ENCODE measurements at regions not wholly inside any gene's neighbourhood (a gene's known extent, or its start where the extent isn't known, plus 50 kb on each side); places are given as distances from the start of the nearest gene placed in this dataset.
"Not testable (repeated sequence)": the region's sequence is repeated elsewhere in the genome, so short reads cannot be mapped to it uniquely, and the experiment has no call there.

DNA sequence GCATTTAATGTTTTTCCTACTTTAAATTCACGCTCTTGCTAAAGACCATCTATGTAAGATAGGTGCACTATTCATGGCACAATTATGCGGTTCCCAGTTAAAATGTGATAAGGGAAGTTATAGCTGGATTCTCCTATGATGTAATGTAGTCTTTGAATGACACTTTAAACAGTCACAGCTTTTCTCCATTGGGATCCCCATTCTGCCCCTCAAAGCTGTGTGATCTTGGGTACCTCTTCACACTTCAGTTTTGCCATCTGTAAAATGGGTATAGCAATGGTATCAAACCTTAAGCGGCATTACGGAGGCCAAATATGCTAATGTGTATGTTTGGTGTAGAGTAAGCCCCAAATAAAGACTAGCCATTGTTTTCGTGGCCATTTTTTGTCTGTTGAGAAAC lies 64.7 kb upstream of the ZNF217 start:
- DNase-seq: no peak

- DNase-seq: no peak
These were observed 64.1 kb upstream of the ZNF217 start for GRCh38 chr20:53657732-53658131.

GRCh38 chr20:53657279-53657678 lies 63.6 kb upstream of the ZNF217 start:
- DNase-seq: no peak

GRCh38 chr20:53656293-53657202 lies 62.9 kb upstream of the ZNF217 start:
- DNase-seq: no peak

DNA sequence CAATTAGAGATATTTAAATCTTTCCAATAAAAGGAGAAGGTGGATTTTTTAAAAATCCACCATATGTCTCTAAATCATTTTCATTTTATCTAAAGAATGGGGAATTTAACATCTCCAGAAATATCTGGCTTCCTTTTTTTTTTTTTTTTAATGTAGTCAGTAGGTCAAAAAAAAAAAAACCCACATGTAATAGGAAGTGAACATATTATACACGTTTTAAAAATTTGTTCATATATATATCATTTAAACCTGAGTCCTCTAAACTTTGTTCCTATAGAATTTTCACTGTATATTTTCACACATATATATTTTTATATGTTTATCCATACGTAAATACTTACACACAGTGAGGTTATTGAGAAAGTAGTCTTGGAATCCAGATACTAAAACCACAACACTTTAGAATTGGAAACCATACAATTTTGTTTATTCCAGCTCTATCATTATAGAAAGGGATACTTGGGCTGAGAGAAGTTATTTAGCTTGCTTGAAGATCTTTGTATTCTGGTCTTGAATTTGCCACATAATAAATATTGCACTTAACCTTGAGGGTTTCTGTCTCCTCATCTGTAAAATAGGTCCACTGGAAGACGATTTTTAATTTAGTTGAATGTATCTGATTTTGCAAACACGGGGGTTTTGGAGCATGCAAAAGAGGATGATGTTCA lies 62.1 kb upstream of the ZNF217 start:
- no peak for DNase-seq

GRCh38 chr20:53654932-53655624 lies 61.4 kb upstream of the ZNF217 start:
- DNase-seq: no peak

GRCh38 chr20:53654521-53654920 lies 60.9 kb upstream of the ZNF217 start:
- not testable (repeated sequence) for DNase-seq

DNA sequence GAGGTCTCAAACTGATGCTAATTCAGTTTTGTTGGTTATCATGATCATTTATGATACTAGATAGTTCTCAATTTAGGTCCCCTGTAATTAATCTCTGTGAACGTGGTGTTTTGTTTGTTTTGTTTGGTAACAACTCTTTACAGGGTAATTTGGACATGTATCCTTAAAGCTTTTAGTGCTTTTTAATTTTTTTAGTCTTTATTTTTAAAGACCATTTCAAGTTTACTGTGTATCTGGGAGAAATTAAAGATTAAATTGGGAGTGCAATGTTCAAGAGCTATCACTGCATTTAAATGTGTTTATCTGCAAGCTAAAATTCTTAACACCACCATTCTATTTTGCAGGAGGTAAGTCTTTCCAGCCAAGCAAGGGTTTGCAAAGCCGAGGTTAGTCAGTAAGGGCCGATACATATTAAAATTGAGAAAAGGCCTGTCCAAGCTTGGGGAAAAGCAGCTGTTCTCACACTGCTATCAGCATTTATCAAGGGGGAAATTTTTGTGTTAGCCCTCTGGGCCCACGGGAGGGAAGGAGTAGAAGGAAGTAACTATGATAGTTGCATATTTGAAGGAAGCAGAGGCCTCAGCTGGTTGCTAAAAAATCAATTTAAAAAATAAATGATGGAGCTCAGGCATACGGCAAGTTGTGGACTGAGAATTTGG lies 59.3 kb upstream of the ZNF217 start:
- no peak for DNase-seq

DNA sequence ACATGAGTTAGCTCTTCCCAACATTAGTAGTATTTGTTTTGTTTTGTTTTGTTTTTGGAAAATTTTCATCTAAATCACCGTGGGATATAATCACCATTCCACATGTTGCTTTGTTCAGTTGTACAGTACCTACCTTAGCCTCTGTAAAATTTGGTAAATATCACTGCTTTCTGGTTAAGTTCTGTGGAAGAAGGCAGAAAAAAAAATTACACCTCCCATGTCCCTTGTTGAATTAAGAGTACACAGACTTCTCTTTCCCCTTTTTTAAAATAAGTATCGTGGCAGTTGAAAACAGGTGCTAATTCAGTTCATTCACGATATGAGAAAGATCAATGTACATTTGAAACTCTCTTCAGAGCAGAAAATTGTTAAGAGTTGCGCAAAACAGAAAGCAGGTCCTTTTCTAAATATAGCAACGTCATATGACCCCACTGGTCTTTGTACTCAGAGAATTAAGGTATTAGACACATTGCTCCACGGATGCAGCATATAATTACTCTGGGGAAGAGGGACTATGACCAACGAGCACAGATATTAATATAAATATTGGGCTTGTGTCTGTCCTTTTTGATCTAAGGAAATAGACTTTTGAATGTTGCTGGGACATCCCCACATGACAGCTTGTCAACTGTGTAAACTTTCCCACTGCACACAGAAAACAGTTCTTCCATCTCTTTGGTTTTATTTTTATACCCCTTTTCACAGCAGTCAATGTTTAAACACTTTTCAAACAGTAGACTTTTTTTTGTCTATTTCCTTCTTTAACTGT lies 58.6 kb upstream of the ZNF217 start:
- no peak for DNase-seq

- DNase-seq: not testable (repeated sequence)
These were observed 55.9 kb upstream of the ZNF217 start for GRCh38 chr20:53649493-53649892.

DNA sequence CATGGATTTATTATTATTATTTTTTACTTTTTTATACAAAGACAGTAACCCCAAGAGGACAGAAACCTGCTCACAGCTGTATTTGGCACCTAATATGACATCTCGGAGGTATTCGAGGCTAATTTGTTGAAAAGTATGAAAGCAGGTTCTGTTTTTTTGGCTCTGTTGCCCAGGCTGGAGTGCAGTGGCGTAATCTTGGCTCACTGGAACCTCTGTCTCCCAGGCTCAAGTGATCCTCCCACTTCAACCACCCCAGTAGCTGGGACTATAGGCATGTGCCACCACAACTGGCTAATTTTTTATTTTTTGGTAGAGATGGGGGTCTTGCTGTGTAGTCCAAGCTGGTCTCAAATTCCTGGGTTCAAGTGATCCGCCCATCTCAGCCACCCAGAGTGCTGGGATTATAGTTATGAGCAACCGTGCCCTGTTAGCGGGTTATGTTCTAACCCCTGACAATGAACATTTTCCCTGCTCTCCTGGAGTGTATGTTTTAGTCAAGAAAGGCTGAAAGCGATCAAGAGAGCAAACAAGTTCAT lies 53.7 kb upstream of the ZNF217 start:
- no peak for DNase-seq

DNA sequence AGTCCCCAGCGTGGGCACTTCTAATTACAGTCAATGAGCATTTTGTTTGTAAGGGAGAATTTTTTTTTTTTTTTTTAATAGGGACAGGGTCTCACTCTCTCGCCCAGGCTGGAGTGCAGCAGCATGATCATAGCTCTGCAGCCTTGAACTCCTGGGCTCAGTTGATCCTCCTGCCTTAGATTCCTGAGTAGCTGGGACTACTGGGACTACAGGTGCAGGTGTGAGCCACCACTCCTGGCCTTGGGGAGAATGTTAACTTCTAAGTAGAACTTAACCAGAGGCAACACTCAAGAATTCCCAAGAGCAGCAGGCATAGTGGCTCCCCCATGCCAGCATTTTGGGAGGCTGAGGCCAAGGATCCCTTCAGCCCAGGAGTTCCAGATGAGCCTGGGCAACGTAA lies 52.9 kb upstream of the ZNF217 start:
- DNase-seq: no peak

DNA sequence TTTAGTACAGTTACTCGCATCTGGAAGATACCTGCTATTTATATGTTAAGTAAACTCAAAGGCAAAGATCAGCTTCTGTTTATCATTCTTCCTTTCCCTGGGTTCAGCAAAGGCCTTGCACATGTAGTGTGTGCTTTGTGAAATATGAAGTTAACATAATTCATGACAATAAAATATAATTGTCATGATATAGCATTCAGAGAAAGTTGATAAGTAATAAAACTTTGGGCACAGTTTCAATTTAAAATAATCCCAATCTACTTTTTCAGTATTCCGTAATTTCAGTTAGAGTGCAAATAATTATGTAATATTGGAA lies 51.9 kb upstream of the ZNF217 start:
- DNase-seq: no peak

DNA sequence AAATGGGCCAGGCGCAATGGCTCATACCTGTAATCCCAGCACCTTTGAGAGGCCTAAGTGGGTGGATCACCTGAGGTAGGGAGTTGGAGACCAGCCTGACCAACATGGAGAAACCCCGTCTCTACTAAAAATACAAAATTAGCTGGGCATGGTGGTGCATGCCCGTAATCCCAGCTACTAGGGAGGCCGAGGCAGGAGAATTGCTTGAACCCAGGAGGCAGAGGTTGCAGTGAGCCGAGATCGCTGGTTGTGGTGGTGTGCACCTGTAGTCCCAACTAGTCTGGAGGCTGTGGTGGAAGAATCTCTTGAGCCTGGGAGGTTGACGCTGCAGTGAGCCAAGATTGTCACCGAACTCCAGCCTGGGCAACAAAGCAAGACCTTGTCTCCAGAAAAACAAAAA lies 50.5 kb upstream of the ZNF217 start:
- not testable (repeated sequence) for DNase-seq

Measured in NCI-H2029 (cell line).